ENCODE measurements at regions not wholly inside any gene's neighbourhood (a gene's known extent, or its start where the extent isn't known, plus 50 kb on each side); places are given as distances from the start of the nearest gene placed in this dataset.
"Not testable (repeated sequence)": the region's sequence is repeated elsewhere in the genome, so short reads cannot be mapped to it uniquely, and the experiment has no call there.

- DNase-seq (ENCODE audit: low read depth): no peak
- H3K4me3 ChIP-seq (ENCODE audit: low read depth, low read length): no peak overlapping the region
Observed at GRCh38 chr13:59276436-59276835, 887.3 kb downstream of the DIAPH3 start.

DNA sequence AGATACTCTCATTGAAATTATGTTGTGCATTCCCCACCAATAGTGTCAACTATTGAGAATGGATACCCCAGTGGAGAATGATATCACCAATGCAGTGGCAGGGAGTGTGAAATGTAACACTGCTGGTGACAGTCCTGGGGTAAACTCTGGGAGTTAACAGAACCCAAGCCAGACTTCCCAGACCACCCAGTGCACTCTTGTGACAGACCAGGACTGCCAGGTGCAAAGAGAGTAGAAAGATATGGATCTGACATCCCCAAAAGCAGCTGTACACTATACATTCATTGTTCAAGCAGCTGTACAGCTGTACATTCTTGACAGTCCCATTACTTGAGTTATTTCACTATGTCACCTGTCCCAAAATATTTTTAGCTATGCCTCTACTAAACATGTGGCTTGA is 886.6 kb downstream of the DIAPH3 start:
- no peak overlapping the region for H3K4me3 ChIP-seq (ENCODE audit: low read depth, low read length)
- DNase-seq (ENCODE audit: low read depth): no peak

- DNase-seq (ENCODE audit: low read depth): no peak
Observed at GRCh38 chr13:59279028-59279427, 884.7 kb downstream of the DIAPH3 start.

DNA sequence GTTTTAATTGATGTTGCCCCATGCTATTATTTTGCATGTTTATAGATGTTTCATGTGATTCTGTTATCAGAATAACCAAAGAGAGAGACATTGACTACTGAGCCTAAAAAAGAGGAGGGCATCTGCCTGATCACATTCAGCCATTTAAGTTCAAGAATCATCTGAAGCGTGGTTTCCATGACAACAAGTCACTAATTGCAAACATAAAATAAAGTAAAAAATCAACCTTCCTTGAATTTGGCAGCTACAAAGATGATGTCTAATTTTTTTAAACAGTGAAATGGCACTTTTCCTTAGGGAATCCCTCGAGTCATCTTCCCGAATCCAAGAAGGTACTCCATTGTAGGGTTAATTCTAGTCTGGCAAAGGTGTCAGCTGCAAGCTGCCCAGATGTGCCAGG is 884.2 kb downstream of the DIAPH3 start:
- H3K4me3 ChIP-seq (ENCODE audit: low read depth, low read length): no peak overlapping the region
- DNase-seq (ENCODE audit: low read depth): no peak

More at GRCh38 chr13:59279028-59279427, 884.7 kb downstream of the DIAPH3 start:
- no peak overlapping the region for H3K4me3 ChIP-seq (ENCODE audit: low read depth, low read length)

DNA sequence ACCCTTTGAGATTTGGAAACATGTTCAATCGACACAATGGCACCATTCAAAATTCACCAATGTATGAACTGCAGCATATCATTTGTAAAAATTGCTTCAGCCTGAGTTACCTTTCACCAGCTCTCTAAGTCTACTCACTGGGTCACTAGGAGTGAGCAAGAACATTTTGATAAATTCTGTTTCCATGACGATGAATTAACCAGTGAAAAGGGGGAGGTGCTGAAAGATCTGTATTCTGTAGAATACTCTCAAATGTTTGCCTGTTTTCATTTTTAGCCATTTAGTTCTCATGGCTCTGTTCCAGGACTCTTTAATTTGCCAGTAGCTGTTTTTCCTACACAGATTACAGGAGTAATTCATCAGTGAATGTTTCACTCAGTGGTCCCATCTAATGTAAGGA is 883.4 kb downstream of the DIAPH3 start:
- no peak for DNase-seq (ENCODE audit: low read depth)
- H3K4me3 ChIP-seq (ENCODE audit: low read depth, low read length): no peak overlapping the region

DNA sequence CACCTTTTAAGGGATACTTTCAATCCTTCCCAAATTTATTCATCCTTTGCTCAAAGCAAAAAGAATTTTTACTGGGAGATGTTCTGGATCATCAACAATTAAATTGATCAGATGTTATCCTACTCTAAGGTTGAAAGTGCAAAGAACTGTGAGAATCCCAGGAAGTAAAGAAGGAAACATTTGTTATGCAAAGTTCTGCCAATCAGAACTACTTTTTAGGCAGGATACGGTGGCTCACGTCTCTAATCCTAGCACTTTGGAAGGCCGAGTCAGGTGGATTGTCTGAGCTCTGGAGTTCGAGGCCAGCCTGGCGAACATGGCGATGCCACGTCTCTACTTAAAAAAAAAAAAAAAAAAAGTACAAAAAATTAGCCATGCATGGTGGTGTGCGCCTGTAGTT is 882.3 kb downstream of the DIAPH3 start:
- DNase-seq (ENCODE audit: low read depth): no peak
- no peak overlapping the region for H3K4me3 ChIP-seq (ENCODE audit: low read depth, low read length)

GRCh38 chr13:59292240-59292639 is 871.5 kb downstream of the DIAPH3 start:
- not testable (repeated sequence) for H3K4me3 ChIP-seq (ENCODE audit: low read depth, low read length); DNase-seq (ENCODE audit: low read depth)

GRCh38 chr13:59299584-59299983 is 864.1 kb downstream of the DIAPH3 start:
- H3K4me3 ChIP-seq (ENCODE audit: low read depth, low read length): no peak overlapping the region
- no peak for DNase-seq (ENCODE audit: low read depth)

GRCh38 chr13:59300355-59301173 is 863.2 kb downstream of the DIAPH3 start:
- DNase-seq (ENCODE audit: low read depth): no peak
- H3K4me3 ChIP-seq (ENCODE audit: low read depth, low read length): no peak overlapping the region

GRCh38 chr13:59301174-59301567 is 862.6 kb downstream of the DIAPH3 start:
- no peak overlapping the region for H3K4me3 ChIP-seq (ENCODE audit: low read depth, low read length)
- DNase-seq (ENCODE audit: low read depth): no peak

GRCh38 chr13:59303433-59303832 is 860.3 kb downstream of the DIAPH3 start:
- no peak for DNase-seq (ENCODE audit: low read depth)
- no peak overlapping the region for H3K4me3 ChIP-seq (ENCODE audit: low read depth, low read length)

GRCh38 chr13:59304596-59304995 is 859.1 kb downstream of the DIAPH3 start:
- no peak overlapping the region for H3K4me3 ChIP-seq (ENCODE audit: low read depth, low read length)
- DNase-seq (ENCODE audit: low read depth): no peak

DNA sequence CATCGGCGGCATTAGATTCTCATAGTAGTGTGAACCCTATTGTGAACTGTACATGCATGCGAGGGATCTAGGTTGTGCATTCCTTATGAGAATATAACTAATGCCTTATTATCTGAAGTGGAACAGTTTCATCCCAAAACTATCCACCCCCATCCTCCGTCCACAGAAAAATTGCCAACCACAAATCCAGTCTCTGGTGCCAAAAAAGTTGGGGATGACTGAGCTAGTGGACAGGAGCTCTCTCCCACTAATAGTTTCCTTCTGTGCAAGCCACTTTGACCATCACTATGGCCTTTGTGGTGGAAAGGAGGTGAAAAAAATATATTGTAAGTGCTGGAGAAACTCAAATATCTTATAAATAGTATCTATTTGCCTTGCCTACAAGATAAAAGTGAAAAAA is 857.8 kb downstream of the DIAPH3 start:
- no peak overlapping the region for H3K4me3 ChIP-seq (ENCODE audit: low read depth, low read length)
- no peak for DNase-seq (ENCODE audit: low read depth)

- no peak for DNase-seq (ENCODE audit: low read depth)
- no peak overlapping the region for H3K4me3 ChIP-seq (ENCODE audit: low read depth, low read length)
Observed at GRCh38 chr13:59312776-59313175, 851.0 kb downstream of the DIAPH3 start.

DNA sequence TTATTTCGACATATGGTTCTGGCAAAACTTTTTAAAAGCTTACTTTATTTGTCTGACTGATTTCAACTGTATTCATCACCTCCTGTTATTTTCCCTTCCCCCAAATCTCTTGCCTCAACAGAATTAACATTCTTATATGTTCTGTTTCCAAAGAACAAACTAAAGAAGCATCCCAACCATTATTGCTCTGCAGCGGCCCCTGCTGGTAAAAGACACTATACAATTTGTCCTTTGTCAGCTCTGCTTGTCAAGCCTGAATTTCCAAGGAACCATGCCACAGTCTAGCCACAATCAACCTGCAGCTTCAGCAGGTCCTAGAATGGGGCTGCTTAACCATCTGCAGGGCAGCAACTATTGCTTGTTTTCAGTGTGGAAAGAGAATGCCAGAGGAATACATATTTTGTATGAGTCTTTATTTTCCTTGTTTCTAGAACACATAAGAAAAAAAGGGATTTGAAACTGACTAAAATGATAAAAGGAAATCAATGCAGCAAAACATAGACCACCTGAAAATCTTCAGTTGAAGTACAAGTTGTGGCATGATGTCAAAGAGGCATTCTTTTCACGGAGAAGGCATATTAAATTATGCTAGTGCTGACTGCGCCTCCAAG is 845.3 kb downstream of the DIAPH3 start:
- no peak for DNase-seq (ENCODE audit: low read depth)
- no peak overlapping the region for H3K4me3 ChIP-seq (ENCODE audit: low read depth, low read length)

DNA sequence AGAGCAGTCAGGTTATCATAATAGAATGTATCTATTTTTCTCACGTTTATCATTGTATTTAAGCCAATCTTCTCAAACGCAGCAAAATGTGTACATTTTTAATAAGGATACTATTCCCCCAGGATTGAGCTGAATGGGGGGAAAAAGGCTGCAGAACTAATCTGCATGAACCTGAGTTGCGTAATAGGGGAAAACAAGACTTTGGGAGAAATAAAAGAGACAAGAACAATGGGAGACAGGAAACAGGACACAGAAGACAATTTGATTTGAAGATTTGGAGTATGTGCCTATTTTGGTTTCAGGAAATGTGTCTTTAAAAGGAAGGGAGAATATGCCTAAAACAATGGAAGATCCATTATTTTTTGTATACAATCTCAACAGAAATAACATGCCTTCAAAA is 844.5 kb downstream of the DIAPH3 start:
- no peak overlapping the region for H3K4me3 ChIP-seq (ENCODE audit: low read depth, low read length)
- DNase-seq (ENCODE audit: low read depth): no peak

DNA sequence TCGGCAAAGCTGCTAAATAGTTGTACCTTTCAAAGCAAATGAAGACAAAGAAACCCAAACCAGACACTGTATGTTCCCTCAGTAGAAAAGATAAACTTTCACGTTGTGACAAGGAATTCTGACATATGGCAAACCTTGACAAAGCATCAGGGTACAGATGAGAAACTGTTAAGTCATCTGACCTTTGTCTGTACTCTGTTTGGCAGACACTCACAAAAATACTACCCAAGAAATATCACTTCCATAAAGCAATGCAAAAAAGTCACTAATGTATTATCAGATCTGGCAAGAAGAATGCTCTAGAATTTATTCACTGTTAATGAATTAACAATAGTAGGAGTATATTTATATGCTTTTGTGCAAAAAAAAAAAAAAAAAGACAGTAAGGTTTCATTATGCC is 843.7 kb downstream of the DIAPH3 start:
- no peak overlapping the region for H3K4me3 ChIP-seq (ENCODE audit: low read depth, low read length)
- DNase-seq (ENCODE audit: low read depth): no peak

DNA sequence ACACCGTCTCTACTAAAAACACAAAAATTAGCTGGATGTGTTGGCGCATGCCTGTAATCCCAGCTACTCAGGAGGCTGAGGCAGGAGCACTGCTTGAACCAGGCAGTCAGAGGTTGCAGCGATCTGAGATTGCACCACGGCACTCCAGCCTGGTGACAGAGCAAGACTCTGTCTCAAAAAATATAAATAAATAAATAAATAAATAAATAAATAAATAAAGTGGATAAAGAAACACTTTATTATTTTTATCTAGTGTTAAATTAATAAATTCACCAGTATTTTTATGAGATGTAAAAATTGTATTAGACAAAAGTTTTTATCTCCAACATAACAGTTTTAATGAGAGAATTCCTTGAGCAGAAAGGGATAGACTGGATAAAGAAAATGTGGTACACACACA is 839.3 kb downstream of the DIAPH3 start:
- not testable (repeated sequence) for H3K4me3 ChIP-seq (ENCODE audit: low read depth, low read length); DNase-seq (ENCODE audit: low read depth)

- H3K4me3 ChIP-seq (ENCODE audit: low read depth, low read length): no peak overlapping the region
Observed at GRCh38 chr13:59326717-59327116, 837.0 kb downstream of the DIAPH3 start.

GRCh38 chr13:59330764-59331163 is 833.0 kb downstream of the DIAPH3 start:
- no peak for DNase-seq (ENCODE audit: low read depth)

More at GRCh38 chr13:59326717-59327116, 837.0 kb downstream of the DIAPH3 start:
- DNase-seq (ENCODE audit: low read depth): no peak

GRCh38 chr13:59332966-59333365 is 830.8 kb downstream of the DIAPH3 start:
- no peak for DNase-seq (ENCODE audit: low read depth)
- H3K4me3 ChIP-seq (ENCODE audit: low read depth, low read length): no peak overlapping the region

More at GRCh38 chr13:59330764-59331163, 833.0 kb downstream of the DIAPH3 start:
- no peak overlapping the region for H3K4me3 ChIP-seq (ENCODE audit: low read depth, low read length)
